ENCODE measurements at regions not wholly inside any gene's neighbourhood (a gene's known extent, or its start where the extent isn't known, plus 50 kb on each side); places are given as distances from the start of the nearest gene placed in this dataset.

- no peak for TF ChIP-seq EZH2phosphoT487 (IDR thresholded peaks at IDR 0.05; ENCODE audit: insufficient read depth, low read depth)
- no peak for TF ChIP-seq EZH2 (IDR thresholded peaks at IDR 0.05; ENCODE audit: insufficient read depth, poor library complexity, severe bottlenecking)
Measured at GRCh38 chr1:192867180-192867579, 58.3 kb downstream of the RGS2 start.

All from GM23248 (cell line).